OCI-LY7 (cell line): ENCODE measurements at regions not wholly inside any gene's neighbourhood (a gene's known extent, or its start where the extent isn't known, plus 50 kb on each side); places are given as distances from the start of the nearest gene placed in this dataset.

ENCODE experiments used
- CTCF ChIP-seq: fragments of 200-600 bp; sonication (generic); conservative IDR thresholded peaks from 2 replicates; pipeline ENCODE4 v1.5.1; 2014; ENCODE audit warnings: mild to moderate bottlenecking, antibody characterized with exemption, low read length, moderate library complexity, mixed read lengths
- EZH2phosphoT487 ChIP-seq: fragments of 200-600 bp; sonication (generic); IDR thresholded peaks from 2 replicates; pipeline ENCODE4 v1.6.1; 2018; ENCODE audit warnings: low read depth, borderline replicate concordance, mild to moderate bottlenecking, mixed run types, antibody characterized with exemption, low read length, moderate library complexity, mixed read lengths

GRCh38 chr1:58249388-58249736 lies 297.2 kb downstream of the OMA1 start:
- TF ChIP-seq CTCF, result no peak
- no peak for TF ChIP-seq EZH2phosphoT487
